AG04450 (cell line): ENCODE measurements at regions not wholly inside any gene's neighbourhood (a gene's known extent, or its start where the extent isn't known, plus 50 kb on each side); places are given as distances from the start of the nearest gene placed in this dataset.
A peak's percentile ranks its signal among the peaks of the same experiment; 100 is the strongest.

Experiments
- CTCF ChIA-PET: fragments of 300-600, 350-600 bp; formaldehyde crosslinking; extraction: SDS; loops from one replicate; lab custom pipeline; 2022; ENCODE audit warnings: antibody characterized with exemption, inconsistent platforms; lab: Charles Lee
- POLR2A ChIA-PET: fragments of 350-600 bp; formaldehyde crosslinking; extraction: SDS; loops from one replicate; lab custom pipeline; 2021; ENCODE audit warnings: antibody characterized with exemption, inconsistent platforms; lab: Yijun Ruan, JAX
- DNase-seq: peaks from one replicate; pipeline ENCODE4 v3.0.0-alpha.2; 2011; ENCODE audit warnings: low read depth, low spot score
- H3K27ac ChIP-seq: one replicate; pipeline ENCODE4 v1.5.1; 2012; ENCODE audit warnings: low read depth, low read length, control low read depth
- H3K27me3 ChIP-seq: one replicate; pipeline ENCODE4 v1.6.0; 2012; ENCODE audit warnings: low read length; ENCODE audit not compliant: control insufficient read depth, insufficient read depth
- H3K4me3 ChIP-seq: 2 replicates; pipeline ENCODE4 v1.5.1; 2011; ENCODE audit warnings: mild to moderate bottlenecking, low read depth, low read length, control low read depth
- H3K9me3 ChIP-seq: 2 replicates; pipeline ENCODE4 v1.5.1; 2012; ENCODE audit warnings: low read length; ENCODE audit not compliant: control insufficient read depth, insufficient read depth
- CTCF ChIP-seq: IDR thresholded peaks from 2 replicates; pipeline ENCODE4 v1.5.1; 2011; ENCODE audit warnings: low read depth, low read length, control low read depth, inconsistent platforms

GRCh38 chr16:66315210-66315825 lies 51.2 kb upstream of the CDH5 start:
- peak; percentile 99 for TF ChIP-seq CTCF
- CTCF ChIA-PET: interaction anchor here (0.6 to 1.9 kb wide), 7 partner anchors 9 to 838 kb away, joined by 3 to 14 read pairs (median 4); no protein-coding TSS in a partner anchor

GRCh38 chr16:66311306-66311705 lies 55.2 kb upstream of the CDH5 start:
- DNase-seq: no peak
- H3K27ac ChIP-seq: no peak overlapping the region
- ChIA-PET POLR2A (no interaction called here), CTCF (no interaction called here)
- no peaks in the 10 kb centered on the region for H3K9me3 ChIP-seq
- H3K4me3 ChIP-seq: no peak overlapping the region
- H3K27me3 ChIP-seq: peaks cover 37% of the 10 kb centered on the region
- no peak for TF ChIP-seq CTCF

More at GRCh38 chr16:66315210-66315825, 51.2 kb upstream of the CDH5 start:
- H3K9me3 ChIP-seq: no peaks in the 10 kb centered on the region
- POLR2A ChIA-PET: no interaction called here
- no peak overlapping the region for H3K27ac ChIP-seq
- H3K4me3 ChIP-seq: no peak overlapping the region
- peak; percentile 49 for DNase-seq
- H3K27me3 ChIP-seq: peaks cover 14% of the 10 kb centered on the region

- ChIA-PET CTCF (no interaction called here), POLR2A (no interaction called here)
- DNase-seq: no peak
- Histone ChIP-seq H3K27me3 (peaks cover 44% of the 10 kb centered on the region), H3K4me3 (no peak overlapping the region), H3K27ac (no peak overlapping the region), H3K9me3 (no peaks in the 10 kb centered on the region)
- TF ChIP-seq CTCF: no peak
Measured at GRCh38 chr16:66309215-66309807, 57.2 kb upstream of the CDH5 start.

- Histone ChIP-seq H3K27ac (no peak overlapping the region), H3K27me3 (peaks cover 48% of the 10 kb centered on the region), H3K4me3 (no peak overlapping the region), H3K9me3 (no peaks in the 10 kb centered on the region)
- ChIA-PET POLR2A (no interaction called here), CTCF (no interaction called here)
- no peak for DNase-seq
- TF ChIP-seq CTCF: no peak
Measured at GRCh38 chr16:66308096-66308495, 58.4 kb upstream of the CDH5 start.

GRCh38 chr16:66306366-66307150 lies 59.9 kb upstream of the CDH5 start:
- H3K4me3 ChIP-seq: no peak overlapping the region
- no peak for TF ChIP-seq CTCF
- peaks cover 54% of the 10 kb centered on the region for H3K27me3 ChIP-seq
- no peak for DNase-seq
- CTCF ChIA-PET: no interaction called here
- H3K9me3 ChIP-seq: no peaks in the 10 kb centered on the region
- no peak overlapping the region for H3K27ac ChIP-seq
- POLR2A ChIA-PET: no interaction called here
